GM21723 (cell line): ENCODE measurements at regions not wholly inside any gene's neighbourhood (a gene's known extent, or its start where the extent isn't known, plus 50 kb on each side); places are given as distances from the start of the nearest gene placed in this dataset.
"Not testable (repeated sequence)": the region's sequence is repeated elsewhere in the genome, so short reads cannot be mapped to it uniquely, and the experiment has no call there.

Source experiments
- ATAC-seq: cut with Tn5 transposase; IDR thresholded peaks from one replicate; pipeline ENCODE4 v1.9.1; 2021; ENCODE audit warnings: mild to moderate bottlenecking, moderate library complexity; ENCODE audit not compliant: unreplicated experiment

DNA sequence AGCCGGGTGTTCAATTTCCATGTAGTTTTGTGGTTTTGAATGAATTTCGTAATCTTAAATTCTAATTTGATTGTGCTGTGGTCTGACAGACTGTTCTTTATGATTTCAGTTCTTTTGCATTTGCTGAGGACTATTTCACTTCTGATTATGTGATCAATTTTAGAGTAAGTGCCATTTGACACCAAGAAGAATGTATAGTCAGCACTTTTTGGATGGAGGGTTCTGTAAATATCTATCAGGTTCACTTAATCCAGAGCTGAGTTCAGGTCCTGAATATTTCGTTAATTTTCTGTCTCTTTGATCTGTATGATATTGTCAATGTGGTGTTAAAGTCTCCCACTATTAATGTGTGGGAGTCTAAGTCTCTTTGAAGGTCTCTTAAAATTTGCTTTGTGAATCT, 944.9 kb downstream of the TLE4 start:
- ATAC-seq = no peak

DNA sequence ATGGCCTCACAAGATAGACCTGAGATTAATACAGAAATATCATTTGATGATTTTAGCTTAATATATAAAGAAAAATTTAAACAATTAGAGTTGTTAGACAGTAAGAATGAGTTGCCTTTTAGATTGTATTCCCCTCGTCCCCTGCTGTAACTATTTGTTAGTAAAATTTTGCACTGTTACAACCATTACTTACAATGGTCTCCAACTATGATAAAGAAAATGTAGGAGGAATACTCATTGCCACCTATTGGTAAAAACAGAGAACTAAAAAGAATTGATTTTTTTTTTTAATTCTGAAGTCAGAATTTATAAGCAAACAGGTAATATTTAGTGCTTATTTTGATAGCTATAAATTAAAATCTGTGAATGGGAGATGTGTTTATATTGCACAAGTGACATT, 937.6 kb downstream of the TLE4 start:
- ATAC-seq = no peak

DNA sequence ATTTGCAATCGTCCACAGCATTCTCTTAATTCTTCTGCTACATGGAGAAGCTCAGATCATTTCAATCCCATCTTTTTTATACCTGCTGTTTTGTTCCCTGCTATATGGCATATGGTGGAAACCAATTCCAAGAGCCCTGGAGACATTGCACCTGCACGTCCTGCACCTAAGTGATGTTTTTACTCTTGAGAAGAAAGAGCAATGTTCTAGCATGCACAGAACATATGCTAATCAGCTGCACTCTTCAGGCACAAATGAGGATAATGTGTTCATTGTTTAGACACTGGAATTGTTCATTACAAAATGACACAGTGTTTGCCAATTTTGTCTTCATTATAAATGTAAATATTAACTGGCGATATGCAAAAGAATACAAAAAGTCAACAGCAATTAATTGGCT, 935.8 kb downstream of the TLE4 start:
- no peak for ATAC-seq

DNA sequence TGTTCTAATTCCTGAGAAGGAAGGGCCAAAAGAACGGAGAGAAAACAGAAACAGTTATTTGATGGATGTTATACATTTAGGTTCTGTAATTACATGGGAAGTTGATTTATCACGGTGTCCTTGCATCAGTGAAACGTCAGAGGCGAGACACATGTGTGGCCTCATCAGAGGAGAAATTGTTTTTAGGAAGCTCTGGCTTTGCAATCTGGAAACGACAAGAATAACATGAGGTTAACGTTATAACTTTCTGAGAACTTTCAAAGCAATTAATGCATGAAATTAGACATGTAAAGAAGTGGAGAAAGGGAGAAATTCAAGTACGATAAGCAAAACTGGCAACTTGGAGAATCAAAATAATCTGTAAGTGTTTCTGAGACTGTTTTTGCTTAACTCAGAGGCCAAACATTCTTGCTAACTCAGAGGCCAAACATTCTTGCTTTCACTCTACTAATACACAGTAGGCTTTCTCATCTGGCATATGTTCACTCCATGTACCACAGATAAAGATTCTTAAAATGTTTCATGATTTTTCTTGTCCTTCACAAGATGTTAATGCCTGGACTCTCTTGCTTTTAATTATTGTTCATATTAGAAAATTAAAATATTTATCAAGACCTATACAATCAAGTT, 933.0 kb downstream of the TLE4 start:
- ATAC-seq = no peak

DNA sequence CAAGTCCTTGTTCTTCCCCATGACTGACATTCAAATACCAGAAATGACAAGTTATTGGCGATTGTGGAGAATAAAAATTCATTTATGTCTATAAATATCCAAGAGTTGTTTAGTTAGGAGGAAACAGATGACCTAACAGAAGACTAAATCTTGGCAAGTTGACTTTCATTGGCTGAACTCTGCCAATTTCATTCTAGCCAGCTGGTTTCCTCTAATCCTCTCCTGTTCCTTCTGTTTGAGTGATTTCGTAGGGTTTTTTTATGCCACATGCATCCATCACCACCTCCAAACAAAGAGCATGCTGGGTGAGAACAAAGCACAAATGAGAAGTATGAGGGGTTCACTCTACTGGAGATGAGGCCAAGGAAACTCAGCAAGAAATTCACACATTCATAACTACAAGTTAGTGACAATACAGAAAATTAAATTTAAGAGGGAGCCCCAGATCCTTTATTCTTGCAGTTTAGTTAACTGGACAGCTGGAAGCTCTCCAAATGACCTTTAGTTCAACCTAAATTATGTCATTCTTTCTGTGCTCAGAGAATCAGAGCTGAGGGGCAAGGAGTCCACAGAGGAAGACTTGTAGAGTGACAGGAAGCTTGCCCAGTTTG, 932.0 kb downstream of the TLE4 start:
- ATAC-seq = no peak

DNA sequence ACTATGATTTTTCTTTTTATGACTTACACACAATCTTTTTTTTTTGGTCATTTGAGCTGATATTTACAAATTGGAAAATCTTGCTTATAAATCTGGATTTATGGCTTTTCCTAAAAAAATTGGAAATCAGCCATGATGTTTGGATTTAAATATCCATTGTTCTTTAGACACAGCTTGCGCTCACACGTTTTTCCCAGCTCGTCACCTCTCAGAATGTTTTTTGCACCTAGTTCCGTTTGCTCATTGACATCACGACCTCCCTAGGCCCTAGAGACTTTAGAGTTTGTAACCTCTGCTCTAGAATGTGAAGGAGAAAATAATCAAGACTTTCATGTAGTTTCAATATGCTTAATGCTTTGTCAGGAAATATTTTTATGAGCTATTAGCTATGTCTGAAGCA, 930.5 kb downstream of the TLE4 start:
- ATAC-seq = no peak

DNA sequence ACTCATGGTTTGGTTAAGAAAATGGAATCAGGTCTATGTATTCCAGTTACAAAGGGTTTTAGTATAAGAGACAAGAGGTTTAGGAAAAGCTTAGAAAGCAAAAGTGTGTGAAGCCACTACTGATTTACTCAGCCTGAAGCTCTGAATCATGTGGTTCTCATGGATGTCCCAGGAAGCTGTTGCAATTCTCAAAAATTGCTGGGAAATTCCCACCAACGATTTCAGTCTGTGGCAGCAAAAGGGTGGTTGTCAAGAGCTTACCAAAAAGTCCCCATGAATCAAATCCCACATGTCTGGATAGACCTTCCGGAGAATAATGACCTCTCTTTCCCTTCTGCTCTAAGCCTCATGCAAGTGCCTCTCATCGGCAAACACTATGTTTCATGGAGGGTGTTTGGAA, 929.9 kb downstream of the TLE4 start:
- no peak for ATAC-seq

DNA sequence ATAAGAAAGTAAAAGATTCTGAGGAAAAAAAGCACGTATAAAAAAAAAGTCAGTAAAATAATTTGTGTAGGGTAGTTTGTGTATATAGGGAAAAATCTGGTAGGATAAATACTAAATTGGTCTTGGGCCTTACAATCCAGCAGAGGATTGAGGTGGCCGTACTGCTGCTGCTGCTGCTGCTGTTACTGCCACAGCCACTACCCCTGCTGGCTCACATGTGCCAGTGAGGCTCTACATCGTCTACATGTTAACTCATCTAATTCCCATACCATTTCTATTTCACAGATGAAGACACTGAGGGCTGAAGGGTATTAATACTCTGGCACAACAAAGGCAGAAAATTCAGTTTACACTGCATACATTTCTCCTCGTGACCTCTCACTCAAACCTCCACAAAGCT, 928.5 kb downstream of the TLE4 start:
- ATAC-seq = no peak

DNA sequence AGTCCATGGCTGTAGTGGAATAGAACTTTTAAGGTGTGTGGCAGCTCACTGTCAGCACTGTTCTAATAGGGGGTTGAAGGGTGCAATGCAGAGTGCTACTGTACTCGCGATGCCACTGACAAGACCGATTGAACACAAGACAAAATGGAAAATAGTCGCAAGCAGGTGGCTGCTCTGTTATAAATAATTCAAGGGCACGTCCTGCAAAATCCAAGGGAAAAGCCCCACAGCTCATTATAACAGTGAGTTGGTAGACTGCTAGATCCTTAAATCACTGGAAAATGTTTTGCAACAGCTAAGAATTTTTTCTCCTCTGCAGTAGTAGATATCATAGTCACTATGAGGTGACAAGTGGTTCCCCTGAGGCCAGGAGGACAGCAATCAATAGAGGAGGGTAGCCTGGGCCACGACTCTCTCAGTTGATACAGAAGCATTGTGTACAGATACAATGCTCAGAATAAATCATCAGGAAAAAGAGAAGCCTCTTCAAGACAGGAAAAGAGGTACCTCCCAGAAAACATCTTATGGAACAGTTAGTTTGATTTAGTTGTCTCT, 926.3 kb downstream of the TLE4 start:
- no peak for ATAC-seq

DNA sequence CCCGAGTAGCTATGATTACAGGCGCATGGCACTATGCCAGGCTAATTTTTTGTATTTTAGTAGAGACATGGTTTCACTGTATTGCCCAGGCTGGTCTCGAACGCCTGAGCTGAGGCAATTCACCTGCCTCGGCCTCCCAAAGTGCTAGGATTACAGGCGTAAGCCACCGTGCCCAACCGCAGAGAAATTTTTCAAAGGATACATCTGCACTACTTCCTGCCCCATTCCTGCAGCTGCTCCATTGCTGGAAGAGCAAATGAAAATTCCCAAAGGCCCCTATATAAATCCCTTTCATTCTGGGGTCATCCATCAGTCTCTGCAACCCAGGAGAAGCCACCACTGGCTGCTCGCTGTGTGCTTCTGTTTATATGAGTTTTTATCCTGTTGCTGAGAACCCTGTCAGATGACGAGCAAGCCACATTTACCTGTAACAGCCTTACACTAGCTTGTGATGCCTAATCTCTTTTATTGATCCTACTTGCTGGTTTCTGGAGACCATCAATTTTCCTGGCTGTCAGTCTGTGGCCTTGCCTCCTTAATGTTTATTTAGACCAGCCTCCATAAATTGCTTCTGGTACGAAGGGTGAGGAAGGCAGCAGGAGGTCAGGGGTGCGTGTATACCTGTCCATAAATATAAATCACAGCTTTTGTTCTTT, 925.3 kb downstream of the TLE4 start:
- ATAC-seq = no peak

DNA sequence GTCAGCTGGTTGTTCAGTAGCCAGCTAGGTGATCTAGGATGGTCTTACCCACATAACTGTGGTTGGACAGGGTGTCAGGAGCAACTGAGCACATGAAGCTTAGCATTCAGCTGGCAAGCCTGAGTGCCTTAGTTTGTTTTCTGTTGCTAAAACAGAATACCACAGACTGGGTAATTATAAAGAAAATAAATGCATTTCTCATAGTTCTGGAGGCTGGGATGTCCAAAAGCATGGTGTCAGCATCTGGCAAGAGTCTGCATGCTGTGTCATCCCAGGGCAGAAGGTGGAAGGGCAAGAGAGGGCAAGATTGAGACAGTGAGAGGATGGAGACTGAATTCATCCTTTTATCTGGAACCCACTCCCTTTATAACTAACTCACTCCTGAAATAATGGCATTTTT, 921.5 kb downstream of the TLE4 start:
- no peak for ATAC-seq

DNA sequence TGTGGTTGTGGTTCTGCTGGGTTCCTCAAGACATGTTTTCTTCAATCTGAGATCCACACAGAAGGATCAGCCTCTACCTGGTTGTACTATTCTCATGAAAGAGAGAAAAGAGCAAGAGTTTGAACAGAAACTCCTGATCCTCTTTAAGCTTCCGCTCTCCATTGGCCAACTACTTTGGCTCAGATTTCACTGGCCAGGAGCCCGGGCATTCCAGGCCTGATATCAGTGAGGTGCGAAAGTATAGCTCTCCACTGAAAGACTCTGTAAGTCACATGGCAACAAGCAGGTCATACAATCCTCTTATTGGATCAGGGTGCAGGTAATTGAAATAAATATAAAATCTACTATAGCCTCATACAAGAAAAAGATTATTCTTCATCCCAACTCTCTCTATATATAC, 920.5 kb downstream of the TLE4 start:
- no peak for ATAC-seq

DNA sequence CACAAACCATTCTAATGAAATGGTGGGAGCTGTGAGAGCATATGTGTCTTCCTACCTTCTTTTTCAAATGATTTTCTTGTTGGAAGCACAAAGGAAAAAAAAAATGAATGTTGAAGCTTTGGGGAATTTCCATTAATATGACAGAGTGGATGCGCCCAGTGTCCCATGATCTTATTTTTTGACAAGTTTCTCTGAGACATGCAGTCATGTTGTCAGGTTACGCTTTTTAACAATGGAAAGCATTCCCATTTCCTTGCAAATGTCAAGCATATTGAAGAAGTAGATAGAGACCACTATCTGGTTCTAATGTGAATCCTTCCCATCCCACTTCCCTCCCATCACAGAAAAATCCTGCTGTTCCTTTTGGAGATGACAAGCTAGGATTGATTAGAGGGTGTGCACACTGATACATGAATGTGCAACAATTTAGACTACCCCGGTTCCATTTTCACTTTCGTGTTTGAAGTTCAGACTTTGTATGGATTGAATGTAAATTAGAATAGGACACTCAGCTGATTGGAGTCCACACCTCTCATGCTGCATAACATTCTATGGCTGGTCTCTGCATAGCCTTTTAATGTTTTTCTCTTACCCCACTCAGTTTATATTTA, 919.4 kb downstream of the TLE4 start:
- no peak for ATAC-seq

DNA sequence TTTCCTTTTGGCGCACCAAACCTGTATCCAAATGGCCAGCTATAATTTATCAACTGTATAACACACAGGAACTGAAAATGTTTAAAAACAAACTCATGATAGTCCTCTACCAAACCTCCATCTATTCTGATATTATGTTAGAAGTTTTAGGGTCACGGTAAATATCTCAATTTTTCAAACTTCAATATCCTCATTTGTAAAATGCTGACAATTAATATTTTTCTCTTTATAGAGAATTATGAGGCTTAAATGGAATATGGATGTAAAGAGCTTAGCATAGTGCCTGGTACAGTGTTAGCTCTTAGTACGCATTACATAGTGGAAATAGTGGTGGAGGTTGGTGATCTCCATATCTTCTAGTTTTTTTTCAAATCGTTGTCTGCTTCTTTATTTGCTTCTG, 917.6 kb downstream of the TLE4 start:
- no peak for ATAC-seq

DNA sequence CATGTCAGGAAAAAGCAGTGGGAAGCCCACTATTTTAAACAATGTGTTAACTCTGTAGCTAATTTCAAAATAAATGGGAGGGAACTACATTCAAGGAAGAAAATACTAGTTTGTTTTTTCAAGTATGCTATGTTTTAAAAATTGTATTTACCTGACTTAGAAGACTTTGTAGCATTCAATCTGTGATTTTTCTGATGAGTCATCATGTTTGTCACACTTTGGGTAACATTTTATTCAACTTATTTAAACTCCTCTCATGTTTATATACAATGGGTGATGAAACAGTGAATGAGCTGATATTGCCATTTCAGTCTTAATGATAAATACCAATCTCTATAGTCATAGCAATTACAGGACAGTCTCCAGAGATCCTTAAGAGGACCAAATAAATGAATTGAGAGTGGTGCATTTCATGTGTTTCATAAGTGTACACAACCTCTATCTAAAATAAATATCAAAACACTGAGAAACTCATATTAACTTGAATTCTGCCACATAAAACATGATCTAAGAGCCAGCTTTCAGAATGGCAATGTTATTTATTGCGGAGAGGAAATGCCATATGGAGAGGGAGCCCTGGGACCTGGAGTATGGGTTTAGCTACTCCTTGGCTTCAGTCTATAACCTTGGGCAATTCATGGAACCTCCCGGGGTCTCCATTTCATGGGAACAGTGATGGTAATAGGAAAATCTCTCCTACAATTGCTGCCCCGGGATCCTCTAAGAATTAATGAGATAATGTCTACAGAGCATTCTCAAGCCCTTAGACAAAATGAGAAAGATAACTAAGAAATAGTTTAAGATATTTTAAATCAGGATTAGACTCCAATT, 913.9 kb downstream of the TLE4 start:
- ATAC-seq = no peak

DNA sequence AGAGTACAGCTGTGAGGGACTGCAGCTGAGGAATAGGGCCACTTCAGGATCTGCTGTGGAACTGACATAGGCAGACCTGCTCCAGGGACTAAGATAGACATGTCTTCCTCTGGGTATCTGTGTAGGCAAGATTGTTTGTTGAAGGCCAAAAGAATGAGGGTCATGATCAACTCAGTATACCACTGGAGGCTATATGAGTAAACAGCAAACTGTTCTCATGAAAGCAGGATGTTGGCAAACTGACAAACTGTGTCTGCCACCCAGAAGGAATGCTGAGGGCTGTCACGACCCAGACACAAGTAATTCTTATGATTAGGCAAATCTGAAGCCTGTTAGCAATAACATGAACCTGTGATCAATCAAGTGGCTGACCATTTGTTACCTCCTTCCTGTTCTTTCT, 910.5 kb downstream of the TLE4 start:
- not testable (repeated sequence) for ATAC-seq

DNA sequence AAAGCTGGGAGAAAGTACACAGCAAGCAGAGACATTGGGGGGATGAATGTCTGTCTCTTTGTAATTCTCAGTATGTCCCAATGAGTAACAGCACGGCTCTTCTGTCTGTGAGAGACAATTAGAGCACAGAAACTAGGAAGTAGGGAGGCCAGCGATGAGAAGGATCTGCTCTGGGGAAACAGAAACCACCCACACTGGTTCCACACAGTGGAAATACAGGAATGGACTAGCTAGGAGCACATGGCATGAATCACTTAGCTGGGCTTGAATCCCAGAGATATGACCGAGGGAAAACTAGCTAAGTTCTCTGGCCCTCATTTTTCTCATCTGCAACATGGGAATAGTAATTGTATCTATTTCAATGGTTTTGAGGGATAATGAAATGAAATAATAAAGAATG, 895.9 kb downstream of the TLE4 start:
- no peak for ATAC-seq

DNA sequence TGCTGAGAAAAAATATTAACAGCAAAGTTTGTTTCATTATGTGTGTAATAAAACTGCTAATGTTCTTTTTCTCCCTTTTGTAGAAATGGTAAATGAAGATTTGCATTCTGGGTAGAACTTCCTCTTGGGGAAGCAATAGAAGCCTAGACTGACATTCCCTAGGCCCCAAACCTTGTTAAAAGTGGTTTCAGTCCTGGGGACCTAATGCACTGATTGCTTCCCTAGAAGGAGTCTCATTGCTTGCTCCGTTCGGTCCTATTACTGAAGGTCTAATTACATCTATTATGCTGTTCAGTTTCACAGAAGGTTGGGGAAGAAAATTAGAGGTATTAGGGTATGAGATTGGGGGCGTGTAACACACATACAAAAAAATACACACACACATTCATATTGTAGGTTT, 893.8 kb downstream of the TLE4 start:
- ATAC-seq = no peak

DNA sequence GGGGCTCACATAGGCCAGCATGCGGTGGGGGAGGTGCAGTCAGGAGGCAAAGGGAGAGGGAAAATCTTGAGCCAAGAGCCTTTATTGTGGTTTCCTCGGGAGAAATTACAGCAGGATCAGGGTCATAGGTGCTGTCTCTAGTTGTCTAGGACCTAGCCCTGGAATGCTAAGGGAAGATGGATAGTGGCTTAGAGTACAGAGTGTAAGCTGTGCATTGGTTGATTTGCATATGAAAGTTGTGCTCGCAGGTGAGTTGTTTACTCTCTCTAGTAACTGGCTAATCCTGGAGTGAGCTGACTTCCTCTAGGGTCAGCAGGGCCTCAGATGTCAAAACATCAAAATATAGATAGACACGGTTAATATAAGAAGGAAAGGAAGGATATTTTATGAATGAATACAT, 877.7 kb downstream of the TLE4 start:
- ATAC-seq = no peak

DNA sequence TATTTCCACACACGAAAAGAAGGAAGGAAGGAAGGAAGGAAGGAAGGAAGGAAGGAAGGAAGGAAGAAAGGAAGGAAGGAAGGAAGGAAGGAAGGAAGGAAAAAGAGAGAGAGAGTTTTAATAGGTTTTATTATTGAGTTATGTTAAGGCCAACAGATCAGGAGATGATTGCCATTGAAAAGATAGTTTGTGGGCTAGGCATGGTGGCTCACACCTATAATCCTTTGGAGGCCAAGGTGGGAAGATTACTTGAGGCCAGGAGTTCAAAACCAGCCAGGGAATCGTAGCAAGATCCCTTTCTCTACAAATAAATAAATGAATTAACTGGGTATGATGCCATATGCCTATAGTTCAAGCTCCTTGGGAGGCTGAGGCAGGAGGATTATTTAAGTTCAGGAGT, 877.2 kb downstream of the TLE4 start:
- ATAC-seq = no peak

DNA sequence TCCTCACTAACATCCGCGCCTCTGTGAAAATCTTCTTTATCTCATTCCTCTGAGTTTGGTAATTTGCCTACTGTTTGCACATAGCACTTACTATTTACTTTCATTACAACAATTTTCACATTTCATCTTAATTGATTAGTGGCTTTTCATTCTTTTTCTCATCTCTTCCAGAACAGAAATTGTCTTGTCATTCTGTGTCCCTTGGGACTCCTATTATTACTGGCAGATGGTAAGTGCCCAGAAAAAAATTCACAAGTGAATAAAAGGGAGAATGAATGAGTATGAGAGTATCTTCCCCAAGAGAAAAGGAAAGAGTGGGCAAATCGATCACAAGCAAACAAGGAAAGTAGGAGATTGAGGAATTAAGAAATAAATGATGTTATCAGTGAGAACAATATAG, 876.1 kb downstream of the TLE4 start:
- ATAC-seq = no peak
